Stomach (tissue), 4 donors: ENCODE measurements at regions not wholly inside any gene's neighbourhood (a gene's known extent, or its start where the extent isn't known, plus 50 kb on each side); places are given as distances from the start of the nearest gene placed in this dataset.

Experiments
- CTCF ChIP-seq, 7 experiments: fragments of 450-650 bp in 4 of 7; fragments of 200-600 bp in 3 of 7; sonication (generic) in 3 of 7; IDR thresholded peaks; one replicate each; pipeline ENCODE4 v1.5.1; 2016 to 2019; ENCODE audit warnings: antibody characterized with exemption in 7 of 7, control low read depth in 2 of 7, mild to moderate bottlenecking in 1 of 7
- EP300 ChIP-seq: sonication (generic); formaldehyde crosslinking; IDR thresholded peaks from one replicate; pipeline ENCODE4 v1.6.1; 2017; ENCODE audit warnings: antibody characterized with exemption
- POLR2A ChIP-seq, 4 donors: fragments of 450-650 bp; IDR thresholded peaks; one replicate each; pipeline ENCODE4 v1.6.1; 2016; ENCODE audit warnings: antibody characterized with exemption in 4 of 4, control low read depth in 2 of 4, mild to moderate bottlenecking in 1 of 4, moderate library complexity in 1 of 4
- POLR2AphosphoS5 ChIP-seq, 3 donors: sonication (generic); formaldehyde crosslinking; IDR thresholded peaks; one replicate each; pipeline ENCODE4 v1.6.1; 2016; ENCODE audit warnings: antibody characterized with exemption in 3 of 3

DNA sequence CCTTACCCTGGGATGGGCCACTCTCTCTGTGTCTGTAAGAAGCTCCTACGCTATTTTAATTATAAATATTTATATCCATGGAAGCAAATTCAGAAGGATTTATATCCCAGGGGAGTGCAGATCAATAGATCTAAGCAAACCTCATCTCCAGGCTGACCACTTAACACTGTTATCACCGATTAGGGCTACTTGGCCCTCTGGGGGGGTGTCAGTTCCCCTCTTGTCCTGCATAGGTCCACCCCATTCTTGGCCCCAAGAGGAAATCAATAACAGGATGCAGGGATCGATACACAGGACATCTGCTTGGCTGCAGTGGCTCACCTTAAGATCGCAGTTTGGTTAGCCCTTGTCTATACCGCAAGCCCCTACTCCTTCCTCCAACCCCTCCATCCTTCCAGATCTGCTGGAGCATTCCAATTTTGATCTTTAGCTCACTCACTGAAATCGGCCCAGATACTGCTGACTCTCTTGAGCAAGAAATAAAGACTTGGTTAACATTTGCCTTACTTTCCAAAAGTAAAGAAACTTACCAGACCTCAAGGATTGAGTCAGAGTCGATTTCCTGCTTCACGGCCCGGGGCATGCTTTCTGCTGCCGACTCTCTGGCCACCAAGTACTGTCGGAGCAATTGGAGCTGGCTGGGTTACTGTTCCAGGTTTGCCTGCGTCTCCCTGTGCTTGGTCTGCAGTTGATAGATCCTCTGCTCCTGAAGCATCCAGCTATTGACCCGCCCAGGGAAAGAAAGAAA, 112.3 kb upstream of the PMFBP1 start:
- TF ChIP-seq EP300, result no peak
- TF ChIP-seq POLR2A (IDR thresholded peaks at IDR 0.05), result no peak
- TF ChIP-seq CTCF (IDR thresholded peaks at IDR 0.05), result no peak
- no peak for TF ChIP-seq POLR2AphosphoS5 (IDR thresholded peaks at IDR 0.05)
